Upper lobe of left lung (tissue), 4 donors: ENCODE measurements at regions not wholly inside any gene's neighbourhood (a gene's known extent, or its start where the extent isn't known, plus 50 kb on each side); places are given as distances from the start of the nearest gene placed in this dataset.

Experiments used
- CTCF ChIP-seq, 6 experiments: fragments of 450-650 bp in 4 of 6; fragments of 200-600 bp in 2 of 6; sonication (generic) in 2 of 6; IDR thresholded peaks; one replicate each; pipeline ENCODE4 v1.5.1; 2016 to 2019; ENCODE audit warnings: antibody characterized with exemption in 6 of 6
- EP300 ChIP-seq, 4 donors: sonication (generic); formaldehyde crosslinking; IDR thresholded peaks; one replicate each; pipeline ENCODE4 v1.5.1; 2017; ENCODE audit warnings: antibody characterized with exemption in 4 of 4, control low read depth in 2 of 4
- POLR2A ChIP-seq, 4 donors: fragments of 450-650 bp; IDR thresholded peaks; one replicate each; pipeline ENCODE4 v1.5.1; 2016 to 2017; ENCODE audit warnings: antibody characterized with exemption in 4 of 4, mild to moderate bottlenecking in 2 of 4
- POLR2AphosphoS5 ChIP-seq, 2 donors: sonication (generic); formaldehyde crosslinking; IDR thresholded peaks; one replicate each; pipeline ENCODE4 v1.5.1; 2017; ENCODE audit warnings: antibody characterized with exemption in 2 of 2

- TF ChIP-seq CTCF (IDR thresholded peaks at IDR 0.05) (no peak), EP300 (IDR thresholded peaks at IDR 0.05) (no peak), POLR2AphosphoS5 (IDR thresholded peaks at IDR 0.05) (no peak), POLR2A (IDR thresholded peaks at IDR 0.05) (no peak)
These were observed 450.9 kb upstream of the THRB start for GRCh38 chr3:24945563-24945962.
